H9 (cell line): ENCODE measurements at regions not wholly inside any gene's neighbourhood (a gene's known extent, or its start where the extent isn't known, plus 50 kb on each side); places are given as distances from the start of the nearest gene placed in this dataset.

Experiments
- DNase-seq: peaks from one replicate; pipeline ENCODE4 v3.0.0-alpha.2; 2017
- H2AFZ ChIP-seq: one replicate; pipeline ENCODE4 v1.6.1; 2013; ENCODE audit warnings: mild to moderate bottlenecking, low read length, control low read depth, moderate library complexity
- H2AK5ac ChIP-seq: 2 replicates; pipeline ENCODE4 v1.6.1; 2013; ENCODE audit warnings: low read length, control low read depth, mixed read lengths; ENCODE audit not compliant: insufficient read length
- H2BK120ac ChIP-seq: one replicate; pipeline ENCODE4 v1.6.1; 2013; ENCODE audit warnings: low read depth, mild to moderate bottlenecking, low read length, control low read depth, inconsistent platforms; ENCODE audit not compliant: poor library complexity, severe bottlenecking
- H2BK12ac ChIP-seq: 2 replicates; pipeline ENCODE4 v1.6.1; 2013; ENCODE audit warnings: low read length, control low read depth, mixed read lengths, low read depth; ENCODE audit not compliant: insufficient read length
- H2BK15ac ChIP-seq: 2 replicates; pipeline ENCODE4 v1.6.1; 2013; ENCODE audit warnings: low read depth, low read length, control low read depth
- H2BK20ac ChIP-seq: one replicate; pipeline ENCODE4 v1.6.1; 2013; ENCODE audit warnings: low read depth, mild to moderate bottlenecking, low read length, control low read depth, inconsistent platforms; ENCODE audit not compliant: poor library complexity, severe bottlenecking
- H2BK5ac ChIP-seq: 2 replicates; pipeline ENCODE4 v1.6.1; 2013; ENCODE audit warnings: low read length, control low read depth, mixed read lengths; ENCODE audit not compliant: insufficient read length
- H3K14ac ChIP-seq: 2 replicates; pipeline ENCODE4 v1.6.1; 2013; ENCODE audit warnings: low read length, control low read depth; ENCODE audit not compliant: insufficient read depth
- H3K18ac ChIP-seq: 2 replicates; pipeline ENCODE4 v1.6.1; 2013; ENCODE audit warnings: low read depth, mild to moderate bottlenecking, mixed read lengths, low read length, control low read depth; ENCODE audit not compliant: insufficient read length
- H3K23ac ChIP-seq: 2 replicates; pipeline ENCODE4 v1.6.1; 2013; ENCODE audit warnings: low read length, control low read depth, mixed read lengths, low read depth; ENCODE audit not compliant: insufficient read length
- H3K23me2 ChIP-seq: 2 replicates; pipeline ENCODE4 v1.6.1; 2013; ENCODE audit warnings: low read depth, mild to moderate bottlenecking, mixed read lengths, low read length, control low read depth; ENCODE audit not compliant: insufficient read length, poor library complexity, severe bottlenecking
- H3K27ac ChIP-seq: 2 replicates; pipeline ENCODE4 v1.5.1; 2013; ENCODE audit warnings: low read length, control low read depth, mixed read lengths, low read depth; ENCODE audit not compliant: insufficient read length
- H3K27me3 ChIP-seq: 2 replicates; pipeline ENCODE4 v1.6.1; 2013; ENCODE audit warnings: low read length, control low read depth, inconsistent platforms; ENCODE audit not compliant: insufficient read depth
- H3K4ac ChIP-seq: 2 replicates; pipeline ENCODE4 v1.6.1; 2013; ENCODE audit warnings: low read depth, mild to moderate bottlenecking, control low read depth, inconsistent platforms, low read length, moderate library complexity
- H3K4me1 ChIP-seq: 2 replicates; pipeline ENCODE4 v1.6.1; 2013; ENCODE audit warnings: low read length, control low read depth, inconsistent platforms; ENCODE audit not compliant: insufficient read depth
- H3K4me2 ChIP-seq: 2 replicates; pipeline ENCODE4 v1.6.1; 2013; ENCODE audit warnings: low read length, control low read depth, mixed read lengths; ENCODE audit not compliant: insufficient read length, insufficient read depth
- H3K56ac ChIP-seq: 2 replicates; pipeline ENCODE4 v1.6.1; 2013; ENCODE audit warnings: low read depth, mild to moderate bottlenecking, mixed read lengths, low read length, control low read depth; ENCODE audit not compliant: insufficient read length
- H3K79me1 ChIP-seq: 2 replicates; pipeline ENCODE4 v1.6.1; 2013; ENCODE audit warnings: low read depth, mild to moderate bottlenecking, moderate library complexity, low read length, control low read depth, inconsistent platforms; ENCODE audit not compliant: insufficient read depth, poor library complexity, severe bottlenecking
- H3K79me2 ChIP-seq: 2 replicates; pipeline ENCODE4 v1.6.1; 2013; ENCODE audit warnings: low read length, control low read depth, inconsistent platforms; ENCODE audit not compliant: insufficient read depth
- H3K9ac ChIP-seq: 2 replicates; pipeline ENCODE4 v1.6.1; 2013; ENCODE audit warnings: low read length, control low read depth, mixed read lengths; ENCODE audit not compliant: insufficient read length; ENCODE audit errors: extremely low read depth
- H3K9me3 ChIP-seq: one replicate; pipeline ENCODE4 v1.6.1; 2013; ENCODE audit warnings: low read depth, low read length, inconsistent platforms; ENCODE audit not compliant: control insufficient read depth
- H3T11ph ChIP-seq: one replicate; pipeline ENCODE4 v1.6.1; 2013; ENCODE audit warnings: mild to moderate bottlenecking, low read length, control low read depth, inconsistent platforms
- H4K20me1 ChIP-seq: one replicate; pipeline ENCODE4 v1.6.1; 2013; ENCODE audit not compliant: control insufficient read depth, insufficient read length, insufficient read depth
- H4K5ac ChIP-seq: 2 replicates; pipeline ENCODE4 v1.6.1; 2013; ENCODE audit warnings: low read depth, mild to moderate bottlenecking, mixed read lengths, low read length, control low read depth; ENCODE audit not compliant: insufficient read length
- H4K8ac ChIP-seq: replicated peaks from 2 replicates; pipeline ENCODE4 v1.6.1; 2013; ENCODE audit warnings: low read length, control low read depth, mixed read lengths, low read depth; ENCODE audit not compliant: insufficient read length
- H4K91ac ChIP-seq: 2 replicates; pipeline ENCODE4 v1.6.1; 2013; ENCODE audit warnings: low read depth, mild to moderate bottlenecking, moderate library complexity, mixed read lengths, low read length, control low read depth; ENCODE audit not compliant: insufficient read length
- H3K27ac Mint-ChIP-seq, 3 experiments: 2 replicates in 2 of 3; 3 replicates in 1 of 3; pipeline ENCODE4 v1.8.0; 2020 to 2021; ENCODE audit warnings: mixed read lengths in 3 of 3, mild to moderate bottlenecking in 1 of 3, moderate library complexity in 1 of 3
- H3K27me3 Mint-ChIP-seq: 2 replicates; pipeline ENCODE4 v1.8.0; 2021; ENCODE audit warnings: low read depth, mild to moderate bottlenecking, moderate library complexity, mixed read lengths
- H3K36me3 Mint-ChIP-seq, 3 experiments: 2 replicates in 2 of 3; 3 replicates in 1 of 3; pipeline ENCODE4 v1.8.0; 2020 to 2021; ENCODE audit warnings: low read depth in 3 of 3, mixed read lengths in 3 of 3; ENCODE audit not compliant: insufficient read depth in 1 of 3
- H3K4me1 Mint-ChIP-seq, 2 experiments: 2 replicates each; pipeline ENCODE4 v1.8.0; 2020; ENCODE audit warnings: mixed read lengths in 2 of 2
- H3K4me3 Mint-ChIP-seq, 2 experiments: 2 replicates in 1 of 2; 3 replicates in 1 of 2; pipeline ENCODE4 v1.8.0; 2020 to 2021; ENCODE audit warnings: mild to moderate bottlenecking in 2 of 2, mixed read lengths in 2 of 2, moderate library complexity in 1 of 2
- H3K9me3 Mint-ChIP-seq, 2 experiments: 2 replicates in 1 of 2; 3 replicates in 1 of 2; pipeline ENCODE4 v1.8.0; 2020; ENCODE audit warnings: mild to moderate bottlenecking in 2 of 2, mixed read lengths in 2 of 2, moderate library complexity in 1 of 2
- WGBS: extraction: QIAGEN DNeasy Blood & Tissue Kit; methylation state at CpG from one replicate; pipeline ENCODE4 v1.1.7; 2013; ENCODE audit warnings: missing lambda C conversion rate, low lambda C conversion rate, mixed read lengths; ENCODE audit not compliant: insufficient read length; ENCODE audit errors: extremely low coverage; 5-methylcytosine and 5-hydroxymethylcytosine counted together
- TF ChIP-seq, protein P1 (sequence below): fragments of 200-600 bp; sonication (generic); conservative IDR thresholded peaks from 3 replicates; pipeline ENCODE4 v1.8.0; 2021; ENCODE audit warnings: antibody characterized with exemption, mild to moderate bottlenecking

GRCh38 chr6:62797190-62797589 is 414.1 kb upstream of the FKBP1C start:
- Histone ChIP-seq H3K4me2 (no peak overlapping the region), H3K23ac (no peak overlapping the region), H3K23me2 (no peaks in the 10 kb centered on the region), H2AK5ac (no peak overlapping the region), H3K9ac (no peak overlapping the region), H3K9me3 (no peaks in the 10 kb centered on the region), H4K8ac (no peak overlapping the region), H2AFZ (no peak overlapping the region), H2BK15ac (no peak overlapping the region), H4K91ac (no peak overlapping the region), H2BK5ac (no peak overlapping the region), H3K4ac (no peak overlapping the region), H3T11ph (no peak overlapping the region), H2BK120ac (no peak overlapping the region), H4K5ac (no peak overlapping the region), H2BK12ac (no peak overlapping the region), H3K14ac (no peak overlapping the region), H3K79me1 (no peaks in the 10 kb centered on the region), H3K27ac (no peak overlapping the region), H4K20me1 (no peaks in the 10 kb centered on the region), H3K4me1 (no peaks in the 10 kb centered on the region), H3K56ac (no peak overlapping the region), H3K27me3 (no peaks in the 10 kb centered on the region), H3K18ac (no peak overlapping the region), H3K79me2 (no peaks in the 10 kb centered on the region), H2BK20ac (no peak overlapping the region)
- Mint-ChIP-seq H3K27me3 (no peaks in the 10 kb centered on the region), H3K36me3 (peaks cover 9 to 18% (median 9%) of the 10 kb centered on the region in 3 experiments; a peak in 6 of 7 replicates), H3K27ac (no peak overlapping the region; a peak in 1 of 7 replicates), H3K4me3 (no peak overlapping the region), H3K9me3 (peaks cover 14 to 15% of the 10 kb centered on the region in 2 experiments; a peak in 4 of 5 replicates), H3K4me1 (peaks cover 5 to 12% of the 10 kb centered on the region in 2 experiments)
- TF ChIP-seq, protein P1, sequence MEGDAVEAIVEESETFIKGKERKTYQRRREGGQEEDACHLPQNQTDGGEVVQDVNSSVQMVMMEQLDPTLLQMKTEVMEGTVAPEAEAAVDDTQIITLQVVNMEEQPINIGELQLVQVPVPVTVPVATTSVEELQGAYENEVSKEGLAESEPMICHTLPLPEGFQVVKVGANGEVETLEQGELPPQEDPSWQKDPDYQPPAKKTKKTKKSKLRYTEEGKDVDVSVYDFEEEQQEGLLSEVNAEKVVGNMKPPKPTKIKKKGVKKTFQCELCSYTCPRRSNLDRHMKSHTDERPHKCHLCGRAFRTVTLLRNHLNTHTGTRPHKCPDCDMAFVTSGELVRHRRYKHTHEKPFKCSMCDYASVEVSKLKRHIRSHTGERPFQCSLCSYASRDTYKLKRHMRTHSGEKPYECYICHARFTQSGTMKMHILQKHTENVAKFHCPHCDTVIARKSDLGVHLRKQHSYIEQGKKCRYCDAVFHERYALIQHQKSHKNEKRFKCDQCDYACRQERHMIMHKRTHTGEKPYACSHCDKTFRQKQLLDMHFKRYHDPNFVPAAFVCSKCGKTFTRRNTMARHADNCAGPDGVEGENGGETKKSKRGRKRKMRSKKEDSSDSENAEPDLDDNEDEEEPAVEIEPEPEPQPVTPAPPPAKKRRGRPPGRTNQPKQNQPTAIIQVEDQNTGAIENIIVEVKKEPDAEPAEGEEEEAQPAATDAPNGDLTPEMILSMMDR, result no peak
- no peak for DNase-seq
- WGBS, result no CpG with 5 or more reads among the region's 4 CpGs
